Activated B cell treated with CpG ODN at 0.5 μM for 24 hours (primary cell): ENCODE measurements at regions not wholly inside any gene's neighbourhood (a gene's known extent, or its start where the extent isn't known, plus 50 kb on each side); places are given as distances from the start of the nearest gene placed in this dataset.

Source experiments
- ATAC-seq: fragments of 200-7000 bp; cut with Tn5 transposase; one replicate; pipeline ENCODE4 v1.10.0; 2021; ENCODE audit warnings: low read depth, mild to moderate bottlenecking, moderate library complexity
- CTCF ChIA-PET: fragments of 350-600 bp; sonication (Branson Sonifier 250); formaldehyde crosslinking; loops from one replicate; lab custom pipeline; 2021; ENCODE audit warnings: antibody characterized with exemption; lab: Charles Lee
- POLR2A ChIA-PET: fragments of 350-600 bp; sonication (Branson Sonifier 250); formaldehyde crosslinking; loops from one replicate; lab custom pipeline; 2021; ENCODE audit warnings: antibody characterized with exemption; lab: Charles Lee
- DNase-seq: peaks from one replicate; pipeline ENCODE4 v3.0.0; 2022
- H3K27ac Mint-ChIP-seq: one replicate; pipeline ENCODE4 v1.8.0; 2020; ENCODE audit warnings: mixed read lengths
- H3K27me3 Mint-ChIP-seq: one replicate; pipeline ENCODE4 v1.8.0; 2021; ENCODE audit warnings: mixed read lengths
- H3K36me3 Mint-ChIP-seq: one replicate; pipeline ENCODE4 v1.8.0; 2021; ENCODE audit warnings: low read depth, mixed read lengths
- H3K4me1 Mint-ChIP-seq: one replicate; pipeline ENCODE4 v1.8.0; 2021; ENCODE audit warnings: mixed read lengths
- H3K4me3 Mint-ChIP-seq: one replicate; pipeline ENCODE4 v1.8.0; 2020; ENCODE audit warnings: mild to moderate bottlenecking, mixed read lengths
- H3K9me3 Mint-ChIP-seq: one replicate; pipeline ENCODE4 v1.8.0; 2020; ENCODE audit warnings: mixed read lengths
- CTCF ChIP-seq: fragments of 200-600 bp; IDR thresholded peaks from one replicate; pipeline ENCODE4 v1.8.0; 2022; ENCODE audit warnings: antibody characterized with exemption, mild to moderate bottlenecking
- intact Hi-C: fragments of 100-400 bp; cut with micrococcal nuclease; formaldehyde crosslinking; loops from one replicate; pipeline ENCODE4 v1.15.1; 2024

- ChIA-PET POLR2A (no interaction called here), CTCF (no interaction called here)
- DNase-seq = no peak
- Mint-ChIP-seq H3K9me3 (no peaks in the 10 kb centered on the region), H3K27ac (no peak overlapping the region), H3K36me3 (no peaks in the 10 kb centered on the region), H3K4me1 (peaks cover 11% of the 10 kb centered on the region), H3K4me3 (no peak overlapping the region), H3K27me3 (peaks cover 16% of the 10 kb centered on the region)
- intact Hi-C loops = no loop called here
- no peak for TF ChIP-seq CTCF
- no peak for ATAC-seq
These were observed 130.3 kb upstream of the DMRT1 start for GRCh38 chr9:710951-711745.

GRCh38 chr9:711761-712553 lies 129.5 kb upstream of the DMRT1 start:
- no peaks in the 10 kb centered on the region for H3K9me3 Mint-ChIP-seq
- no peak overlapping the region for H3K4me3 Mint-ChIP-seq
- DNase-seq = no peak
- no peak overlapping the region for H3K27ac Mint-ChIP-seq
- no peak for TF ChIP-seq CTCF
- no peaks in the 10 kb centered on the region for H3K36me3 Mint-ChIP-seq
- H3K27me3 Mint-ChIP-seq = peaks cover 9% of the 10 kb centered on the region
- ChIA-PET POLR2A (no interaction called here), CTCF (no interaction called here)
- H3K4me1 Mint-ChIP-seq = peaks cover 5% of the 10 kb centered on the region
- no peak for ATAC-seq
- intact Hi-C loops = no loop called here

GRCh38 chr9:712643-713042 lies 128.9 kb upstream of the DMRT1 start:
- intact Hi-C loops = no loop called here
- DNase-seq (no peak), ATAC-seq (no peak)
- TF ChIP-seq CTCF = no peak
- peaks cover 4% of the 10 kb centered on the region for H3K4me1 Mint-ChIP-seq
- ChIA-PET CTCF (no interaction called here), POLR2A (no interaction called here)
- H3K4me3 Mint-ChIP-seq = no peak overlapping the region
- H3K36me3 Mint-ChIP-seq = no peaks in the 10 kb centered on the region
- no peaks in the 10 kb centered on the region for H3K9me3 Mint-ChIP-seq
- H3K27ac Mint-ChIP-seq = no peak overlapping the region
- peaks cover 9% of the 10 kb centered on the region for H3K27me3 Mint-ChIP-seq

- ATAC-seq = no peak
- H3K27ac Mint-ChIP-seq = no peak overlapping the region
- H3K9me3 Mint-ChIP-seq = no peaks in the 10 kb centered on the region
- CTCF ChIA-PET = no interaction called here
- H3K27me3 Mint-ChIP-seq = peaks cover 9% of the 10 kb centered on the region
- POLR2A ChIA-PET = no interaction called here
- intact Hi-C loops = no loop called here
- no peaks in the 10 kb centered on the region for H3K36me3 Mint-ChIP-seq
- TF ChIP-seq CTCF = no peak
- no peak overlapping the region for H3K4me3 Mint-ChIP-seq
- no peak for DNase-seq
- H3K4me1 Mint-ChIP-seq = peaks cover 4% of the 10 kb centered on the region
These were observed 128.4 kb upstream of the DMRT1 start for GRCh38 chr9:713091-713490.

GRCh38 chr9:714675-715074 lies 126.8 kb upstream of the DMRT1 start:
- Mint-ChIP-seq H3K36me3 (no peaks in the 10 kb centered on the region), H3K4me3 (no peak overlapping the region), H3K4me1 (no peaks in the 10 kb centered on the region), H3K27ac (no peak overlapping the region), H3K27me3 (no peaks in the 10 kb centered on the region), H3K9me3 (no peaks in the 10 kb centered on the region)
- ChIA-PET POLR2A (no interaction called here), CTCF (no interaction called here)
- ATAC-seq (no peak), DNase-seq (no peak)
- intact Hi-C loops = no loop called here
- TF ChIP-seq CTCF = no peak
